ENCODE measurements at regions not wholly inside any gene's neighbourhood (a gene's known extent, or its start where the extent isn't known, plus 50 kb on each side); places are given as distances from the start of the nearest gene placed in this dataset.

DNA sequence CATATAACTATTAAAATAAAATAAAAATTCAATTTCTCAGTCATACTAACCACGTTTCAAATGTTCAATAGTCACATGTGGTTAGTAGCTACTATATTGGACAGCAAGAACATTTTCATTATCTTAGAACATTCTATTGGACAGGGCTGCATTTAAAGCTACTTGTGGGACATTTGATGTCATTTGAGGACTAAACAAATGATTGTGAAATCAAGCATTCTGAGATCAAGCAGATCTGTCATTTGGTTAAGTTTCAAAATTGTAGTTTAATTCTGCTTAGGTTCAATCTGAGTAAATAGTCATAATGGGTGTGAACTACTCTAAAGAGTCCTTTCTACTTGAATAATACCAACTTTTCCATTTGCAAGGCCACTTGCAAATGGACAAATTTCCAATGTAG is 226.9 kb upstream of the C9orf72 start:
- no peak for ATAC-seq
- Histone ChIP-seq H3K27me3 (ENCODE audit: control insufficient read depth, insufficient read depth, low read length) (no peaks in the 10 kb centered on the region), H3K4me3 (ENCODE audit: low read length) (no peak overlapping the region), H3K27ac (ENCODE audit: low read length) (no peak overlapping the region), H3K36me3 (ENCODE audit: control insufficient read depth, insufficient read depth, low read length) (no peaks in the 10 kb centered on the region), H3K9me3 (ENCODE audit: control insufficient read depth, insufficient read depth, low read length) (no peaks in the 10 kb centered on the region), H3K4me1 (ENCODE audit: control insufficient read depth, insufficient read depth, low read length) (no peaks in the 10 kb centered on the region)
- DNase-seq: no peak
- Mint-ChIP-seq H3K4me3 (no peak overlapping the region), H3K9me3 (peaks cover 7 to 8% of the 10 kb centered on the region in 2 donors), H3K27ac (no peak overlapping the region), H3K36me3 (no peaks in the 10 kb centered on the region), H3K27me3 (ENCODE audit: low read depth in 2 of 2) (no peaks in the 10 kb centered on the region), H3K4me1 (no peaks in the 10 kb centered on the region)
- intact Hi-C loops (cut with micrococcal nuclease): no loop called here
- TF ChIP-seq CTCF (IDR thresholded peaks at IDR 0.05): no peak
- WGBS (ENCODE audit: insufficient coverage): no CpG with 5 or more reads among the region's 1 CpG

- Histone ChIP-seq H3K4me1 (ENCODE audit: control insufficient read depth, insufficient read depth, low read length) (no peaks in the 10 kb centered on the region), H3K9me3 (ENCODE audit: control insufficient read depth, insufficient read depth, low read length) (no peaks in the 10 kb centered on the region), H3K4me3 (ENCODE audit: low read length) (no peak overlapping the region), H3K36me3 (ENCODE audit: control insufficient read depth, insufficient read depth, low read length) (no peaks in the 10 kb centered on the region), H3K27me3 (ENCODE audit: control insufficient read depth, insufficient read depth, low read length) (no peaks in the 10 kb centered on the region), H3K27ac (ENCODE audit: low read length) (no peak overlapping the region)
- DNase-seq: no peak
- intact Hi-C loops (cut with micrococcal nuclease): no loop called here
- Mint-ChIP-seq H3K27me3 (ENCODE audit: low read depth in 2 of 2) (no peaks in the 10 kb centered on the region), H3K9me3 (peaks cover 7 to 8% of the 10 kb centered on the region in 2 donors), H3K36me3 (no peaks in the 10 kb centered on the region), H3K27ac (no peak overlapping the region), H3K4me1 (no peaks in the 10 kb centered on the region), H3K4me3 (no peak overlapping the region)
- ATAC-seq: no peak
- WGBS (ENCODE audit: insufficient coverage): 94% methylated on average over 2 of the region's 2 CpGs
- TF ChIP-seq CTCF (IDR thresholded peaks at IDR 0.05): no peak
These were observed 227.6 kb upstream of the C9orf72 start for GRCh38 chr9:27800692-27801370.

DNA sequence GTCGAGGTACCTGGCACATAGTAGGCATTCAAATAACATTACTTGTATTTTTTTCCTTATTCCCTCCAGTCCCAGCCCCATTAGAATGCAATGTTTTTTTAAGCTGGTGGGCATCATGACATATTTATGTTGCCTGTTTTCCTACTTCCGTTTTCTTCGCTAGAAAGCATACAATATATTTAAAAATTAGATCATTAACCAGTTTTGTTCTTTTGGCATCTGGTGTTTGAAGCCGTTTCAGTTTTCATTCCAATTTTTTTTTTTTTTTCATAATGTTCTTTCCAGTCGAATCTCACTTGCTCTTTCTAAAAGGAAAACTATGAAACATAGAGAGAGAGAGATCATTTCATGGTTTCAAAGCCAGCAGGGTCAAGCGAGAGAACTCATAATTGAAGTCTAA is 228.3 kb upstream of the C9orf72 start:
- Mint-ChIP-seq H3K27ac (no peak overlapping the region), H3K9me3 (peaks cover 7 to 8% of the 10 kb centered on the region in 2 donors), H3K27me3 (ENCODE audit: low read depth in 2 of 2) (no peaks in the 10 kb centered on the region), H3K4me1 (no peaks in the 10 kb centered on the region), H3K36me3 (no peaks in the 10 kb centered on the region), H3K4me3 (no peak overlapping the region)
- H3K36me3 ChIP-seq (ENCODE audit: control insufficient read depth, insufficient read depth, low read length): no peaks in the 10 kb centered on the region
- H3K4me1 ChIP-seq (ENCODE audit: control insufficient read depth, insufficient read depth, low read length): no peaks in the 10 kb centered on the region
- no peak overlapping the region for H3K4me3 ChIP-seq (ENCODE audit: low read length)
- no peak for TF ChIP-seq CTCF (IDR thresholded peaks at IDR 0.05)
- WGBS (ENCODE audit: insufficient coverage): 53% methylated on average over 4 of the region's 6 CpGs
- ATAC-seq: no peak
- H3K9me3 ChIP-seq (ENCODE audit: control insufficient read depth, insufficient read depth, low read length): no peaks in the 10 kb centered on the region
- intact Hi-C loops (cut with micrococcal nuclease): no loop called here
- no peaks in the 10 kb centered on the region for H3K27me3 ChIP-seq (ENCODE audit: control insufficient read depth, insufficient read depth, low read length)
- no peak overlapping the region for H3K27ac ChIP-seq (ENCODE audit: low read length)
- no peak for DNase-seq

DNA sequence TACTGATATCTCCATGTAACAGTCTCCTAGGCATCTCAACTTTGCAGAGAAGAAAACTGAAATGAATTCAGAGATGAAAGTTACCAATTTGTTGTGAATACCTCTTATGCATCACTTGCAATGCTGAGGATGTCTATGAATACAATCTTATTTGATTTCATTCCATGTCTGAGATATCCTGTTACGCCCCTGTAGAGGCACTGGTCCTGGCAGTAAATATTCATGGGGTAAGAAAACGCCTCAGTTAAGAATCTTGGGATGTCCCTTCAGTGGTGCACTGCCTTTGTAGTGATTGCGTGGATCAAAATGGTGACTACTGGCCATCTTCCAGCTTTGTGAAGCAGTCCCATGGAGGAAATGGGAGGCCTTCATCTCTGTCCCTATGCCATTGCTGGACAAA is 229.1 kb upstream of the C9orf72 start:
- H3K27ac Mint-ChIP-seq: no peak overlapping the region
- no peak overlapping the region for H3K4me3 Mint-ChIP-seq
- no peaks in the 10 kb centered on the region for H3K36me3 ChIP-seq (ENCODE audit: control insufficient read depth, insufficient read depth, low read length)
- H3K4me1 ChIP-seq (ENCODE audit: control insufficient read depth, insufficient read depth, low read length): no peaks in the 10 kb centered on the region
- ATAC-seq: no peak
- H3K27me3 ChIP-seq (ENCODE audit: control insufficient read depth, insufficient read depth, low read length): no peaks in the 10 kb centered on the region
- TF ChIP-seq CTCF (IDR thresholded peaks at IDR 0.05): no peak
- 84% methylated on average over 3 of the region's 3 CpGs for WGBS (ENCODE audit: insufficient coverage)
- no peaks in the 10 kb centered on the region for H3K27me3 Mint-ChIP-seq (ENCODE audit: low read depth in 2 of 2)
- H3K4me1 Mint-ChIP-seq: no peaks in the 10 kb centered on the region
- H3K36me3 Mint-ChIP-seq: no peaks in the 10 kb centered on the region
- intact Hi-C loops (cut with micrococcal nuclease): no loop called here
- no peak for DNase-seq
- H3K27ac ChIP-seq (ENCODE audit: low read length): no peak overlapping the region
- no peaks in the 10 kb centered on the region for H3K9me3 ChIP-seq (ENCODE audit: control insufficient read depth, insufficient read depth, low read length)
- H3K4me3 ChIP-seq (ENCODE audit: low read length): no peak overlapping the region
- H3K9me3 Mint-ChIP-seq: peaks cover 7 to 8% of the 10 kb centered on the region in 2 donors
